ENCODE measurements at regions not wholly inside any gene's neighbourhood (a gene's known extent, or its start where the extent isn't known, plus 50 kb on each side); places are given as distances from the start of the nearest gene placed in this dataset.
A peak's percentile ranks its signal among the peaks of the same experiment; 100 is the strongest.

- DNase-seq (ENCODE audit: low read depth) = no peak
Observed at GRCh38 chr4:42330002-42330592, 67.2 kb upstream of the SHISA3 start.

DNA sequence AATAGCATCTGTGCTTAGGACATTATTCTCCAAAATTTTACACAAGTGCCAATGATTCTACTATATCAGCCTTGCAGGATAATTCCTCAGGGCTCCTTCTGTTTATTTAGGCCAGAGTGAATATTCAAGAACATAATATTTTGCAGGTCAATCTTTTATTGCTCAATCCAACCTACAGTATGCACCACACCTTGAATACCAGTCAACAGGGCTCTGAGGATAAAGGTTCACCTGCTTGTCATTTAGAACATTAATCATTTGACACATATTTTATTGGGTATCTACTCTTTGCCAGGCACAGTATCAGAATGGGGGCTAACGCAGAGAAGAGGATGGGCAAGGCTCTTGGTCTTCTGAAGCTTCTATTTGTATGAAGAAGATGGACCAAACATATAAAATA, 66.2 kb upstream of the SHISA3 start:
- DNase-seq (ENCODE audit: low read depth) = no peak

DNA sequence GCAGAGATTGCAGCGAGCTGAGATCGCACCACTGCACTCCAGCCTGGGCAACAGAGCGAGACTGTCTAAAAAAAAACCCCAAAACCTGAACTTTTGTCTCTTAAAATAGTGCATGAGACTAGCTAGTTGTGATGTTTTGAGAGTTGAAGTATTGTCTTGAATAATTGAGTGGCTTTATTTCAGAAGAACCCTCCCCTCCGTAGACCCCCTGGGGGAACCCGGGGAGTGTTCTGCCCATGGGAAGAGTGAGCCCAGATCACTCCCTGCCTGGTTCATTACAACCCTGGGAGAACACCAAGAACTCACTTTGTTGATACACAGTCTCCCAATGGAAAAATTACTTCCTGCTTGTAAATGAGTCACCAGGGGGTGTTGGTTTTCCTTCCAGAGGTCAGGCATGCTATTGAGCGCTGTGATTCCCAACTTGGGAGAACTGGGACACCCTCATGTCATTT, 65.3 kb upstream of the SHISA3 start:
- DNase-seq (ENCODE audit: low read depth) = peak; percentile 79

- DNase-seq (ENCODE audit: low read depth) = no peak
Observed at GRCh38 chr4:42339935-42340406, 57.3 kb upstream of the SHISA3 start.

- no peak for DNase-seq (ENCODE audit: low read depth)
Observed at GRCh38 chr4:42341518-42342026, 55.7 kb upstream of the SHISA3 start.

- DNase-seq (ENCODE audit: low read depth) = no peak
Observed at GRCh38 chr4:42342459-42342858, 54.8 kb upstream of the SHISA3 start.

- DNase-seq (ENCODE audit: low read depth) = no peak
Observed at GRCh38 chr4:42344309-42344708, 53.0 kb upstream of the SHISA3 start.

DNA sequence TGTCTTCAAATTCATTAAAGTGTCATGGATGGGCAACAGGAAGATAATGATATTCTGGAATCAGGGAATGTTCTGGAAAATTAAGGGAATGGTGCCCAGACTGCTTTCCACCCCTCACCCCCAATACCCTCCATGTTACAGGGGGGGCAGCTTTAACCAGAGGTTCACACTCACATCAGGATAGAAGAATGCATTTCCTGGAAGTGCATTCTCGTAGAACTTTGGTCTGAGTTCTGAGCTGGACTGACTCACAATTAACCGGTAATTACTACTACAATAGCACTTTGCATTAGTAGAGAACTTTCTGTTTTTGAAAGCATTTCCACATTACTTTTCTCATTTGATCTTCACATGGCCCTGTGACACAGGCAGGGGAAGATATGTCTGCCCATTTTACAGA, 52.5 kb upstream of the SHISA3 start:
- peak; percentile 58 for DNase-seq (ENCODE audit: low read depth)

GRCh38 chr4:42345962-42346544, 51.2 kb upstream of the SHISA3 start:
- DNase-seq (ENCODE audit: low read depth) = no peak

DNA sequence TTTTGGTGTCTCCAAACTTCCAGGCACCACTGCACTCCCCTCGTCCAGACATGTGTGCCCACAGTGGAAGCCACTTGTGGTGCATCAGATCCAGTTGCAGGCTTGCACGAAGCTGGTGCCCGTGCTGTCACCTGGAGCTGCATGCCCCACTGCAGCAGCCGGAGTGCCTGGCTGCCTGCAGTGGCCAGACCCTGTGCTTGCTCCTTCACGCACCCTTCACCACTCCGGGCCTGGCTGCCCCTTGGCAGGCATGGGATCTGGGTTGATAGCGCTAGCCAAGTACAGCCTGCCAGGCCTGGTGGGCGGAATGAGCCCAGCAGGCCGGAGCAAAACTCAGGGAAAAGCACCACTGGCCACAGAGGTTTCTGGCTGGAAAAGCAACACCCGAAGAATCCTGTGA, 50.2 kb upstream of the SHISA3 start:
- no peak for DNase-seq (ENCODE audit: low read depth)
